GM12878 (cell line): ENCODE measurements at regions not wholly inside any gene's neighbourhood (a gene's known extent, or its start where the extent isn't known, plus 50 kb on each side); places are given as distances from the start of the nearest gene placed in this dataset.
"Not testable (repeated sequence)": the region's sequence is repeated elsewhere in the genome, so short reads cannot be mapped to it uniquely, and the experiment has no call there.

ENCODE experiments used
- MTA3 ChIP-seq: IDR thresholded peaks from 2 replicates; pipeline ENCODE4 v1.6.1; 2012; ENCODE audit warnings: low read length, inconsistent platforms, borderline replicate concordance
- RCOR1 ChIP-seq: conservative IDR thresholded peaks from 2 replicates; pipeline ENCODE4 v1.6.1; 2012; ENCODE audit warnings: low read depth, low read length, improper control_type of control experiment
- TAF1 ChIP-seq: IDR thresholded peaks from 2 replicates; pipeline ENCODE4 v1.6.1; 2011; ENCODE audit warnings: mild to moderate bottlenecking, low read depth, low read length, borderline replicate concordance
- YY1 ChIP-seq: IDR thresholded peaks from 2 replicates; pipeline ENCODE4 v1.6.1; 2011; ENCODE audit warnings: low read depth, mild to moderate bottlenecking, low read length

DNA sequence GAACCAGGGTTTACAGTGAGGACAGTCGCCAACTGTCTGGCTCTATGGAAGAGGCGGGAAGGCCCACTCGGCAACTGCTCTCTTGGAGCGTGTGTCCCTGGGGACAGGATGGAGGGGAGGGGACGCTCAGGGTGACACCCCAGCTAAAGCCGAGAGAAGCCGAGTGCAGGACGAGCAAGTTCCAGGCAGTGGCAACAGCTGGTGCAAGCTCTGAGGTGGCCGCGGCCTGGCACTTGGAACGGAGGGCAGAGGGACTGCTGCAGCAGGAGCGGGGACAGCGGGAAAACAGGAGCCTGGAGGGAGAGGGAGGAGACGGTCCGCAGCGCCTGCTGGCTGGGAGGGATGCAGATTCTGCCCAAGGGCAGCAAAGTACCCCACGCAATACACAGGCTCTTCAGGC is 113.8 kb upstream of the CCZ1B start:
- not testable (repeated sequence) for TF ChIP-seq YY1, MTA3, RCOR1, TAF1
